GM12873 (cell line): ENCODE measurements at regions not wholly inside any gene's neighbourhood (a gene's known extent, or its start where the extent isn't known, plus 50 kb on each side); places are given as distances from the start of the nearest gene placed in this dataset.

Experiments used
- CTCF ChIP-seq: IDR thresholded peaks from 2 replicates; pipeline ENCODE4 v1.5.1; 2012; ENCODE audit warnings: low read depth, mild to moderate bottlenecking, moderate library complexity, low read length, control low read depth; ENCODE audit not compliant: insufficient read depth; ENCODE audit errors: missing control alignments

- TF ChIP-seq CTCF: no peak
Observed at GRCh38 chr10:59460601-59461000, 98.3 kb upstream of the FAM13C start.

- TF ChIP-seq CTCF: no peak
Observed at GRCh38 chr10:59456199-59456598, 93.8 kb upstream of the FAM13C start.

- no peak for TF ChIP-seq CTCF
Observed at GRCh38 chr10:59454171-59454919, 92.0 kb upstream of the FAM13C start.

GRCh38 chr10:59448616-59449015, 86.3 kb upstream of the FAM13C start:
- TF ChIP-seq CTCF: no peak

GRCh38 chr10:59435707-59436106, 73.4 kb upstream of the FAM13C start:
- no peak for TF ChIP-seq CTCF

GRCh38 chr10:59434463-59435321, 72.3 kb upstream of the FAM13C start:
- TF ChIP-seq CTCF: no peak

GRCh38 chr10:59433720-59434428, 71.5 kb upstream of the FAM13C start:
- TF ChIP-seq CTCF: no peak
